GM12878 (cell line): ENCODE measurements at regions not wholly inside any gene's neighbourhood (a gene's known extent, or its start where the extent isn't known, plus 50 kb on each side); places are given as distances from the start of the nearest gene placed in this dataset.

ENCODE experiments used
- ATAC-seq: fragments of 200-7000 bp; cut with Tn5 transposase; 3 replicates; pipeline ENCODE4 v1.9.1; 2020; ENCODE audit warnings: mild to moderate bottlenecking, moderate library complexity
- BruUV-seq: library from RNA; stranded (reverse); fragments of 400-500 nt; replicated peaks from 2 replicates; lab custom pipeline; 2021; lab: Mats Ljungman, UMichigan
- CTCF ChIA-PET: fragments of 300-600 bp; sonication (Branson Sonifier 250); formaldehyde crosslinking; extraction: SDS; loops from one replicate; lab custom pipeline; 2021; ENCODE audit warnings: inconsistent platforms; lab: Yijun Ruan, JAX
- POLR2A ChIA-PET: fragments of 350-600 bp; formaldehyde crosslinking; extraction: SDS; loops from one replicate; lab custom pipeline; 2021; ENCODE audit warnings: inconsistent platforms; lab: Charles Lee
- RAD21 ChIA-PET: fragments of 300-600 bp; sonication (Branson Sonifier 250); formaldehyde crosslinking; loops from one replicate; lab custom pipeline; 2023; ENCODE audit warnings: antibody characterized with exemption; ENCODE audit not compliant: unreplicated experiment; lab: Charles Lee
- SMC1A ChIA-PET: fragments of 300-600 bp; sonication (Branson Sonifier 250); formaldehyde crosslinking; loops from one replicate; lab custom pipeline; 2023; ENCODE audit not compliant: unreplicated experiment, uncharacterized antibody; lab: Charles Lee
- DNase-seq: peaks from one replicate; pipeline ENCODE4 v3.0.0-alpha.2; 2011; ENCODE audit warnings: low read depth, low spot score
- FAIRE-seq: peaks from 3 replicates; lab custom pipeline; 2011; peaks lifted over from hg19 to GRCh38; lab: Jason Lieb, UNC
- H2AFZ ChIP-seq: 2 replicates; pipeline ENCODE4 v1.6.0; 2011; ENCODE audit warnings: low read depth, low read length, control low read depth; ENCODE audit not compliant: control insufficient read depth
- H3K27ac ChIP-seq: 2 replicates; pipeline ENCODE4 v1.5.1; 2011; ENCODE audit warnings: control low read depth; ENCODE audit not compliant: control insufficient read depth, insufficient read depth
- H3K27me3 ChIP-seq, 2 experiments: replicated peaks in 1 of 2; 2 replicates each; pipeline versions ENCODE4 v1.6.0 to v1.6.1; 2011; ENCODE audit warnings: low read length in 1 of 2; ENCODE audit not compliant: control insufficient read depth in 2 of 2, insufficient read depth in 2 of 2
- H3K36me3 ChIP-seq, 2 experiments: 2 replicates each; pipeline ENCODE4 v1.5.1; 2011; ENCODE audit warnings: low read length in 1 of 2; ENCODE audit not compliant: control insufficient read depth in 2 of 2, insufficient read depth in 2 of 2
- H3K4me1 ChIP-seq: 2 replicates; pipeline ENCODE4 v1.6.1; 2011; ENCODE audit warnings: mild to moderate bottlenecking, low read length, moderate library complexity, mixed read lengths; ENCODE audit not compliant: control insufficient read depth, insufficient read depth
- H3K4me2 ChIP-seq: 2 replicates; pipeline ENCODE4 v1.6.0; 2011; ENCODE audit warnings: control low read depth; ENCODE audit not compliant: control insufficient read depth, insufficient read depth
- H3K4me3 ChIP-seq: fragments of 200-600 bp; sonication (generic); 2 replicates; pipeline ENCODE4 v1.5.1; 2016
- H3K79me2 ChIP-seq: 2 replicates; pipeline ENCODE4 v1.6.0; 2011; ENCODE audit warnings: low read length; ENCODE audit not compliant: control insufficient read depth, insufficient read depth
- H3K9ac ChIP-seq: 2 replicates; pipeline ENCODE4 v1.8.0; 2011; ENCODE audit warnings: low read length, control low read depth, mixed read lengths; ENCODE audit not compliant: control insufficient read depth, insufficient read depth
- H3K9me3 ChIP-seq: replicated peaks from 3 replicates; pipeline ENCODE4 v1.5.1; 2011; ENCODE audit warnings: mild to moderate bottlenecking, low read length; ENCODE audit not compliant: control insufficient read depth, insufficient read depth
- H4K20me1 ChIP-seq: 2 replicates; pipeline ENCODE4 v1.6.0; 2011; ENCODE audit not compliant: control insufficient read depth, insufficient read depth
- ATF2 ChIP-seq: IDR thresholded peaks from 2 replicates; pipeline ENCODE4 v1.6.1; 2012; ENCODE audit warnings: low read length, inconsistent platforms
- CBFB ChIP-seq: IDR thresholded peaks from 2 replicates; pipeline ENCODE4 v1.6.1; 2016; ENCODE audit warnings: antibody characterized with exemption, low read depth
- CTCF ChIP-seq, 3 experiments: IDR thresholded peaks in 2 of 3; conservative IDR thresholded peaks in 1 of 3; 2 replicates each; pipeline ENCODE4 v1.5.1; 2011; ENCODE audit warnings: low read depth in 3 of 3, low read length in 3 of 3, mild to moderate bottlenecking in 3 of 3, control low read depth in 2 of 3, moderate library complexity in 2 of 3, inconsistent platforms in 1 of 3, mixed read lengths in 1 of 3; ENCODE audit not compliant: control insufficient read depth in 2 of 3, insufficient read depth in 1 of 3; ENCODE audit errors: extremely low read depth in 1 of 3
- FOXM1 ChIP-seq: IDR thresholded peaks from 2 replicates; pipeline ENCODE4 v1.6.1; 2012; ENCODE audit warnings: low read depth, mild to moderate bottlenecking, inconsistent platforms, low read length, moderate library complexity
- NR2C1 ChIP-seq: fragments of 450-650 bp; IDR thresholded peaks from 2 replicates; pipeline ENCODE4 v1.6.1; 2017; ENCODE audit warnings: antibody characterized with exemption, mild to moderate bottlenecking, moderate library complexity
- NRF1 ChIP-seq: conservative IDR thresholded peaks from 2 replicates; pipeline ENCODE4 v1.6.1; 2011; ENCODE audit warnings: mild to moderate bottlenecking, low read depth, low read length, improper control_type of control experiment
- RAD21 ChIP-seq: IDR thresholded peaks from 2 replicates; pipeline ENCODE4 v1.6.1; 2011; ENCODE audit warnings: mild to moderate bottlenecking, low read depth, low read length, moderate library complexity; ENCODE audit not compliant: insufficient read depth
- RBBP5 ChIP-seq: fragments of 200-600 bp; sonication (generic); conservative IDR thresholded peaks from 2 replicates; pipeline ENCODE4 v1.6.1; 2016
- SMC3 ChIP-seq: IDR thresholded peaks from 2 replicates; pipeline ENCODE4 v1.6.1; 2011; ENCODE audit warnings: low read length, improper control_type of control experiment, borderline replicate concordance
- STAT1 ChIP-seq: fragments of 450-650 bp; conservative IDR thresholded peaks from 2 replicates; pipeline ENCODE4 v1.6.1; 2014; ENCODE audit warnings: antibody characterized with exemption, mild to moderate bottlenecking
- ZBTB4 ChIP-seq: fragments of 450-650 bp; formaldehyde crosslinking; IDR thresholded peaks from 2 replicates; pipeline ENCODE4 v1.4.0; 2022; ENCODE audit warnings: mild to moderate bottlenecking, moderate library complexity
- ZNF24 ChIP-seq: fragments of 450-650 bp; IDR thresholded peaks from 2 replicates; pipeline ENCODE4 v1.6.1; 2017; ENCODE audit warnings: antibody characterized with exemption, mild to moderate bottlenecking
- ZNF384 ChIP-seq: IDR thresholded peaks from 2 replicates; pipeline ENCODE4 v1.6.1; 2012; ENCODE audit warnings: low read depth, mild to moderate bottlenecking, low read length, improper control_type of control experiment, borderline replicate concordance
- WGBS: methylation state at CpG from one replicate; pipeline ENCODE4 v1.1.6; 2016; ENCODE audit warnings: low lambda C conversion rate; ENCODE audit not compliant: insufficient replicate concordance, insufficient coverage; ENCODE audit errors: missing lambda C conversion rate; 5-methylcytosine and 5-hydroxymethylcytosine counted together
- in situ Hi-C: fragments of 300-500 bp; cut with MboI; formaldehyde crosslinking; loops from 9 replicates; pipeline ENCODE4 v1.14.3; 2018; ENCODE audit warnings: mixed read lengths
- intact Hi-C: fragments of 100-400 bp; cut with micrococcal nuclease; formaldehyde crosslinking; loops from one replicate; pipeline ENCODE4 v1.14.2; 2022; ENCODE audit not compliant: unreplicated experiment

- TF ChIP-seq ATF2: no peak
- TF ChIP-seq, all 136 proteins: peak for 0
These were observed 102.7 kb upstream of the SDK1 start (continued) for GRCh38 chr7:3198316-3198715.

GRCh38 chr7:3200504-3200903 is 100.5 kb upstream of the SDK1 start:
- RAD21 ChIA-PET: interaction anchor here (1.2 kb wide), 1 partner anchor 314 kb away, joined by 3 read pairs; no protein-coding TSS in a partner anchor
- BruUV-seq: no TSS peak
- 43% methylated on average over 1 of the region's 1 CpG for WGBS
- TF ChIP-seq CTCF (IDR thresholded peaks at IDR 0.05 in 2 of 3, conservative IDR thresholded peaks at IDR 0.05 in 1 of 3; ENCODE audit: control insufficient read depth in 2 of 3, extremely low read depth in 1 of 3, insufficient read depth in 1 of 3, low read depth in 3 of 3, low read length in 3 of 3): peak; percentile 37 to 56 (median 45); a peak in 5 of 6 replicates
- no peak for TF ChIP-seq CBFB
- no peak for TF ChIP-seq RBBP5
- no peak for TF ChIP-seq ZNF24
- no peak for TF ChIP-seq STAT1
- peak; percentile 39 for TF ChIP-seq RAD21
- no peak for TF ChIP-seq ZBTB4 (CRISPR knock-in tag)
- TF ChIP-seq NRF1: no peak
- no peak for TF ChIP-seq FOXM1
- 0 out of 2 replicates have a peak, but pooled peaks have one; percentile 21 for TF ChIP-seq ZNF384
- TF ChIP-seq NR2C1: no peak
- TF ChIP-seq SMC3: peak; percentile 32; the same call in 1 of the 2 replicates

More at GRCh38 chr7:3200504-3200903, 100.5 kb upstream of the SDK1 start:
- POLR2A ChIA-PET: interaction anchor here (0.5 kb wide), 1 partner anchor 650 kb away, joined by 9 read pairs; no protein-coding TSS in a partner anchor
- FAIRE-seq: no peak
- Histone ChIP-seq H3K4me1 (no peaks in the 10 kb centered on the region), H3K27ac (no peak overlapping the region), H3K9ac (no peak overlapping the region), H3K9me3 (no peaks in the 10 kb centered on the region; the same call in 2 of the 3 replicates), H3K4me2 (no peak overlapping the region), H3K36me3 (no peaks in the 10 kb centered on the region), H3K4me3 (no peak overlapping the region), H2AFZ (no peak overlapping the region), H4K20me1 (no peaks in the 10 kb centered on the region), H3K27me3 (no peaks in the 10 kb centered on the region), H3K79me2 (no peaks in the 10 kb centered on the region)
- in situ Hi-C loops: no loop called here
- ATAC-seq: peak; percentile 67
- CTCF ChIA-PET: interaction anchor here (0.6 to 1.2 kb wide), 4 partner anchors 225 to 1550 kb away, joined by 3 read pairs; no protein-coding TSS in a partner anchor
- SMC1A ChIA-PET: interaction anchor here (1.0 to 1.2 kb wide), 2 partner anchors 108 to 336 kb away, joined by 3 read pairs; no protein-coding TSS in a partner anchor
- intact Hi-C loops: loop anchor here (10.0 kb wide), 1 partner anchor 1884 kb away; no protein-coding TSS in a partner anchor
- DNase-seq: no peak
